HEK293 (cell line): ENCODE measurements at regions not wholly inside any gene's neighbourhood (a gene's known extent, or its start where the extent isn't known, plus 50 kb on each side); places are given as distances from the start of the nearest gene placed in this dataset.
A peak's percentile ranks its signal among the peaks of the same experiment; 100 is the strongest.

Experiments
- GLI4 ChIP-seq: fragments of 450-650 bp; formaldehyde crosslinking; IDR thresholded peaks from 2 replicates; pipeline ENCODE4 v1.5.1; 2016; ENCODE audit warnings: missing biosample characterization, missing genetic modification characterization
- HOXC10 ChIP-seq: sonication (generic); formaldehyde crosslinking; IDR thresholded peaks from 2 replicates; pipeline ENCODE4 v1.8.1; 2023; ENCODE audit warnings: mild to moderate bottlenecking, missing genetic modification reagents
- KLF10 ChIP-seq: fragments of 450-650 bp; IDR thresholded peaks from 2 replicates; pipeline ENCODE4 v1.5.1; 2018; ENCODE audit warnings: missing biosample characterization, mild to moderate bottlenecking, missing genetic modification characterization
- KLF16 ChIP-seq: fragments of 450-650 bp; formaldehyde crosslinking; IDR thresholded peaks from 2 replicates; pipeline ENCODE4 v1.5.1; 2017; ENCODE audit warnings: missing biosample characterization, missing genetic modification characterization
- KLF8 ChIP-seq: fragments of 450-650 bp; formaldehyde crosslinking; IDR thresholded peaks from 2 replicates; pipeline ENCODE4 v1.5.1; 2016; ENCODE audit warnings: missing biosample characterization, missing genetic modification characterization
- MEIS1 ChIP-seq: sonication (generic); formaldehyde crosslinking; IDR thresholded peaks from 2 replicates; pipeline ENCODE4 v1.8.1; 2022; ENCODE audit warnings: missing genetic modification reagents, mild to moderate bottlenecking, borderline replicate concordance
- SCRT1 ChIP-seq: fragments of 450-650 bp; formaldehyde crosslinking; IDR thresholded peaks from 2 replicates; pipeline ENCODE4 v1.5.1; 2016; ENCODE audit warnings: missing biosample characterization, missing genetic modification characterization, borderline replicate concordance
- WT1 ChIP-seq: fragments of 450-650 bp; formaldehyde crosslinking; IDR thresholded peaks from 2 replicates; pipeline ENCODE4 v1.5.1; 2016; ENCODE audit warnings: missing biosample characterization, missing genetic modification characterization
- YY2 ChIP-seq: fragments of 450-650 bp; formaldehyde crosslinking; IDR thresholded peaks from 2 replicates; pipeline ENCODE4 v1.5.1; 2016; ENCODE audit warnings: missing biosample characterization, missing genetic modification characterization
- ZBTB1 ChIP-seq: fragments of 450-650 bp; formaldehyde crosslinking; IDR thresholded peaks from 2 replicates; pipeline ENCODE4 v1.5.1; 2016; ENCODE audit warnings: missing biosample characterization, missing genetic modification characterization
- ZBTB7A ChIP-seq: fragments of 450-650 bp; formaldehyde crosslinking; IDR thresholded peaks from 2 replicates; pipeline ENCODE4 v1.5.1; 2016; ENCODE audit warnings: low read depth, missing biosample characterization, missing genetic modification characterization
- ZNF112 ChIP-seq: fragments of 450-650 bp; formaldehyde crosslinking; IDR thresholded peaks from 2 replicates; pipeline ENCODE4 v1.5.0; 2017; ENCODE audit warnings: missing biosample characterization, missing genetic modification characterization
- ZNF214 ChIP-seq: fragments of 450-650 bp; formaldehyde crosslinking; IDR thresholded peaks from 2 replicates; pipeline ENCODE4 v1.5.1; 2017; ENCODE audit warnings: missing biosample characterization, mild to moderate bottlenecking, missing genetic modification characterization, borderline replicate concordance
- ZNF24 ChIP-seq: fragments of 450-650 bp; formaldehyde crosslinking; IDR thresholded peaks from 2 replicates; pipeline ENCODE4 v1.5.1; 2016; ENCODE audit warnings: missing biosample characterization, missing genetic modification characterization
- ZNF354C ChIP-seq: fragments of 450-650 bp; formaldehyde crosslinking; IDR thresholded peaks from 2 replicates; pipeline ENCODE4 v1.5.1; 2016; ENCODE audit warnings: missing biosample characterization, missing genetic modification characterization, low read depth, borderline replicate concordance
- ZNF416 ChIP-seq: fragments of 450-650 bp; formaldehyde crosslinking; IDR thresholded peaks from 2 replicates; pipeline ENCODE4 v1.5.1; 2016; ENCODE audit warnings: missing biosample characterization, missing genetic modification characterization
- ZNF423 ChIP-seq: fragments of 450-650 bp; formaldehyde crosslinking; IDR thresholded peaks from 2 replicates; pipeline ENCODE4 v1.5.1; 2016; ENCODE audit warnings: missing biosample characterization, missing genetic modification characterization
- ZNF473 ChIP-seq: fragments of 450-650 bp; formaldehyde crosslinking; IDR thresholded peaks from 2 replicates; pipeline ENCODE4 v1.5.1; 2017; ENCODE audit warnings: missing biosample characterization, missing genetic modification characterization
- ZNF571 ChIP-seq: fragments of 450-650 bp; formaldehyde crosslinking; IDR thresholded peaks from 2 replicates; pipeline ENCODE4 v1.5.0; 2017; ENCODE audit warnings: missing biosample characterization, missing genetic modification characterization
- ZNF629 ChIP-seq: fragments of 450-650 bp; formaldehyde crosslinking; IDR thresholded peaks from 2 replicates; pipeline ENCODE4 v1.5.1; 2017; ENCODE audit warnings: missing biosample characterization, missing genetic modification characterization
- ZNF660 ChIP-seq: fragments of 450-650 bp; IDR thresholded peaks from 2 replicates; pipeline ENCODE4 v1.5.1; 2018; ENCODE audit warnings: missing biosample characterization, mild to moderate bottlenecking, missing genetic modification characterization
- ZNF664 ChIP-seq: fragments of 450-650 bp; formaldehyde crosslinking; IDR thresholded peaks from 2 replicates; pipeline ENCODE4 v1.5.1; 2016; ENCODE audit warnings: missing biosample characterization, missing genetic modification characterization
- ZNF670 ChIP-seq: fragments of 450-650 bp; formaldehyde crosslinking; IDR thresholded peaks from 2 replicates; pipeline ENCODE4 v1.5.1; 2016; ENCODE audit warnings: missing biosample characterization, missing genetic modification characterization, low read depth
- ZNF677 ChIP-seq: fragments of 450-650 bp; IDR thresholded peaks from 2 replicates; pipeline ENCODE4 v1.5.0; 2018; ENCODE audit warnings: missing biosample characterization, mild to moderate bottlenecking, missing genetic modification characterization, moderate library complexity
- TF ChIP-seq, protein P1 (sequence below): fragments of 450-650 bp; formaldehyde crosslinking; conservative IDR thresholded peaks from 2 replicates; pipeline ENCODE4 v1.5.1; 2016; ENCODE audit warnings: low read depth, missing biosample characterization, missing genetic modification characterization
- TF ChIP-seq, protein P2 (sequence below): fragments of 450-650 bp; formaldehyde crosslinking; IDR thresholded peaks from 2 replicates; pipeline ENCODE4 v1.5.1; 2016; ENCODE audit warnings: missing biosample characterization, missing genetic modification characterization
- TF ChIP-seq, protein P3 (sequence below): fragments of 450-650 bp; formaldehyde crosslinking; IDR thresholded peaks from 2 replicates; pipeline ENCODE4 v1.5.1; 2016; ENCODE audit warnings: missing biosample characterization, missing genetic modification characterization
- TF ChIP-seq, protein P4 (sequence below): fragments of 450-650 bp; formaldehyde crosslinking; IDR thresholded peaks from 2 replicates; pipeline ENCODE4 v1.5.1; 2016; ENCODE audit warnings: missing biosample characterization, missing genetic modification characterization
- TF ChIP-seq, protein P5 (sequence below): fragments of 450-650 bp; formaldehyde crosslinking; IDR thresholded peaks from 2 replicates; pipeline ENCODE4 v1.5.1; 2016; ENCODE audit warnings: missing biosample characterization, missing genetic modification characterization

DNA sequence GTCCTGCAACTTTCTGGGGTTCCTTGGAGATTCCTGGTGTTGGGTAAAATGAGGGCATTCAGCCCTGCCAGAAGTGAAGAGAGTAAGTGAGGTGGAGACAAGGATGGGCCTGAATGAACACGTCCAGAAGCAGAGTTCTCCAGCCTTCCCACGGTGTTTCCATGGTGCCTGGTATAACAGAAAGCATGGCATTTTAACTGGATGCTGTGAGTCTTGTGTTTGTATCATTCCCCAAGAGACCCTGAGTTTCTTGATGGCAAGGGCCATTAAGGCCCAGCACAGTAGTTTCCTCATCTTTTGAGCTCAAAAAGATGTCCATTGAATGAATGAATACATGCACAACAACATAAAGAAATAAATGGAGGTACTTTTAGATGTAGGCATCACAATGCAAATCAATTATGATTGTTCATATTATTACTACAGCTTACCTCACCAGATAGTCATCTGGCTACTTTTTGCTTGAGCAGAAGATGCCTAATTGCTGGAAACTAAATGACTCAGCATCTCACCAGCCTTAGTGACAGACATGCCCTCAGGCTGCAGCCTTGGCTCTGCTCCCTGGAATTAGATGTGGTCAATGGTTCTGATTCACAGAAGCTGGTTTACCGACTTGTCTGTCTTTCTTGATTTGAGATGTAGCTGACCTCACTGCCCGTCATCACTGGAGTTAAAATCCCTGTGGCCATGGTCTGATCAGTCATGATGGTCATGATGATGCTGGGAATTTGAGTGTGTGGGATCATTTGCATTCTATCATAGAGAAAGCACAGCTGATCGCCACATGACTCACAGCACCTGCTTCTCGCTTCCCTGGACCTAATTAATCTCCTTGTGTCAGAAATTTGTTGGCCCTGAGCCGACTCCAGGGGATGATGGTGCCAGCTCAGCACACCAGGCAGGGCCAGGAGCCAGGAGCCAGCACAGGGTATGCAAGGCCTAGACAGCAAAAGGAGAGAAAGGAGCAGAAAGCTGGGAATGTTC lies 83.9 kb downstream of the CXCL12 start (continued):
- TF ChIP-seq, protein P1, sequence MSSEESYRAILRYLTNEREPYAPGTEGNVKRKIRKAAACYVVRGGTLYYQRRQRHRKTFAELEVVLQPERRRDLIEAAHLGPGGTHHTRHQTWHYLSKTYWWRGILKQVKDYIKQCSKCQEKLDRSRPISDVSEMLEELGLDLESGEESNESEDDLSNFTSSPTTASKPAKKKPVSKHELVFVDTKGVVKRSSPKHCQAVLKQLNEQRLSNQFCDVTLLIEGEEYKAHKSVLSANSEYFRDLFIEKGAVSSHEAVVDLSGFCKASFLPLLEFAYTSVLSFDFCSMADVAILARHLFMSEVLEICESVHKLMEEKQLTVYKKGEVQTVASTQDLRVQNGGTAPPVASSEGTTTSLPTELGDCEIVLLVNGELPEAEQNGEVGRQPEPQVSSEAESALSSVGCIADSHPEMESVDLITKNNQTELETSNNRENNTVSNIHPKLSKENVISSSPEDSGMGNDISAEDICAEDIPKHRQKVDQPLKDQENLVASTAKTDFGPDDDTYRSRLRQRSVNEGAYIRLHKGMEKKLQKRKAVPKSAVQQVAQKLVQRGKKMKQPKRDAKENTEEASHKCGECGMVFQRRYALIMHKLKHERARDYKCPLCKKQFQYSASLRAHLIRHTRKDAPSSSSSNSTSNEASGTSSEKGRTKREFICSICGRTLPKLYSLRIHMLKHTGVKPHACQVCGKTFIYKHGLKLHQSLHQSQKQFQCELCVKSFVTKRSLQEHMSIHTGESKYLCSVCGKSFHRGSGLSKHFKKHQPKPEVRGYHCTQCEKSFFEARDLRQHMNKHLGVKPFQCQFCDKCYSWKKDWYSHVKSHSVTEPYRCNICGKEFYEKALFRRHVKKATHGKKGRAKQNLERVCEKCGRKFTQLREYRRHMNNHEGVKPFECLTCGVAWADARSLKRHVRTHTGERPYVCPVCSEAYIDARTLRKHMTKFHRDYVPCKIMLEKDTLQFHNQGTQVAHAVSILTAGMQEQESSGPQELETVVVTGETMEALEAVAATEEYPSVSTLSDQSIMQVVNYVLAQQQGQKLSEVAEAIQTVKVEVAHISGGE (tag by site-specific recombination) = no peak
- TF ChIP-seq ZBTB1 (tag by site-specific recombination) = no peak
- TF ChIP-seq, protein P2, sequence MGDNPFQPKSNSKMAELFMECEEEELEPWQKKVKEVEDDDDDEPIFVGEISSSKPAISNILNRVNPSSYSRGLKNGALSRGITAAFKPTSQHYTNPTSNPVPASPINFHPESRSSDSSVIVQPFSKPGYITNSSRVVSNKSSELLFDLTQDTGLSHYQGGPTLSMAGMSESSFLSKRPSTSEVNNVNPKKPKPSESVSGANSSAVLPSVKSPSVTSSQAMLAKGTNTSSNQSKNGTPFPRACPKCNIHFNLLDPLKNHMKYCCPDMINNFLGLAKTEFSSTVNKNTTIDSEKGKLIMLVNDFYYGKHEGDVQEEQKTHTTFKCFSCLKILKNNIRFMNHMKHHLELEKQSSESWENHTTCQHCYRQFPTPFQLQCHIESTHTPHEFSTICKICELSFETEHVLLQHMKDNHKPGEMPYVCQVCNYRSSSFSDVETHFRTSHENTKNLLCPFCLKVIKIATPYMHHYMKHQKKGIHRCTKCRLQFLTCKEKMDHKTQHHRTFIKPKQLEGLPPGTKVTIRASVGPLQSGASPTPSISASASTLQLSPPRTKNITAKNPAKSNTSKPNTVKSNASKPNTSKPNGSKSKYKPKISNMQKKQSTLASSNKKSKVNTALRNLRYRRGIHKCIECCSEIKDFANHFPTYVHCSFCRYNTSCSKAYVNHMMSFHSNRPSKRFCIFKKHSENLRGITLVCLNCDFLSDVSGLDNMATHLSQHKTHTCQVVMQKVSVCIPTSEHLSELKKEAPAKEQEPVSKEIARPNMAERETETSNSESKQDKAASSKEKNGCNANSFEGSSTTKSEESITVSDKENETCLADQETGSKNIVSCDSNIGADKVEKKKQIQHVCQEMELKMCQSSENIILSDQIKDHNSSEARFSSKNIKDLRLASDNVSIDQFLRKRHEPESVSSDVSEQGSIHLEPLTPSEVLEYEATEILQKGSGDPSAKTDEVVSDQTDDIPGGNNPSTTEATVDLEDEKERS (tag by site-specific recombination) = peak; percentile 61
- TF ChIP-seq ZNF670 (tag by site-specific recombination) = no peak
- TF ChIP-seq, protein P3, sequence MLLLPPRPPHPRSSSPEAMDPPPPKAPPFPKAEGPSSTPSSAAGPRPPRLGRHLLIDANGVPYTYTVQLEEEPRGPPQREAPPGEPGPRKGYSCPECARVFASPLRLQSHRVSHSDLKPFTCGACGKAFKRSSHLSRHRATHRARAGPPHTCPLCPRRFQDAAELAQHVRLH (tag by site-specific recombination) = no peak
- no peak for TF ChIP-seq KLF16
- no peak for TF ChIP-seq ZNF416
- TF ChIP-seq SCRT1 = no peak
- TF ChIP-seq HOXC10 = no peak
- TF ChIP-seq ZNF473 (tag by site-specific recombination) = no peak
- 0 out of 2 replicates have a peak, but pooled peaks have one; percentile 15 for TF ChIP-seq ZBTB7A (tag by site-specific recombination)
- no peak for TF ChIP-seq ZNF214 (tag by site-specific recombination)
- TF ChIP-seq ZNF354C (tag by site-specific recombination) = no peak
- no peak for TF ChIP-seq GLI4 (tag by site-specific recombination)
- peak; percentile 97 for TF ChIP-seq ZNF629 (tag by site-specific recombination)
- no peak for TF ChIP-seq WT1 (tag by site-specific recombination)
- TF ChIP-seq ZNF677 (tag by site-specific recombination) = no peak
- TF ChIP-seq ZNF423 (tag by site-specific recombination) = no peak
- TF ChIP-seq ZNF24 (tag by site-specific recombination) = peak; percentile 79
- TF ChIP-seq MEIS1 = peak; percentile 86; the same call in 1 of the 2 replicates
- peak; percentile 84 for TF ChIP-seq KLF10 (tag by site-specific recombination)
- TF ChIP-seq ZNF571 (tag by site-specific recombination) = no peak
- TF ChIP-seq ZNF660 = peak; percentile 78; the same call in 1 of the 2 replicates
- TF ChIP-seq ZNF664 = no peak
- TF ChIP-seq YY2 (tag by site-specific recombination) = no peak
- TF ChIP-seq, protein P4, sequence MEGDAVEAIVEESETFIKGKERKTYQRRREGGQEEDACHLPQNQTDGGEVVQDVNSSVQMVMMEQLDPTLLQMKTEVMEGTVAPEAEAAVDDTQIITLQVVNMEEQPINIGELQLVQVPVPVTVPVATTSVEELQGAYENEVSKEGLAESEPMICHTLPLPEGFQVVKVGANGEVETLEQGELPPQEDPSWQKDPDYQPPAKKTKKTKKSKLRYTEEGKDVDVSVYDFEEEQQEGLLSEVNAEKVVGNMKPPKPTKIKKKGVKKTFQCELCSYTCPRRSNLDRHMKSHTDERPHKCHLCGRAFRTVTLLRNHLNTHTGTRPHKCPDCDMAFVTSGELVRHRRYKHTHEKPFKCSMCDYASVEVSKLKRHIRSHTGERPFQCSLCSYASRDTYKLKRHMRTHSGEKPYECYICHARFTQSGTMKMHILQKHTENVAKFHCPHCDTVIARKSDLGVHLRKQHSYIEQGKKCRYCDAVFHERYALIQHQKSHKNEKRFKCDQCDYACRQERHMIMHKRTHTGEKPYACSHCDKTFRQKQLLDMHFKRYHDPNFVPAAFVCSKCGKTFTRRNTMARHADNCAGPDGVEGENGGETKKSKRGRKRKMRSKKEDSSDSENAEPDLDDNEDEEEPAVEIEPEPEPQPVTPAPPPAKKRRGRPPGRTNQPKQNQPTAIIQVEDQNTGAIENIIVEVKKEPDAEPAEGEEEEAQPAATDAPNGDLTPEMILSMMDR = no peak
- 0 out of 2 replicates have a peak, but pooled peaks have one; percentile 23 for TF ChIP-seq KLF8 (tag by site-specific recombination)
- TF ChIP-seq, protein P5, sequence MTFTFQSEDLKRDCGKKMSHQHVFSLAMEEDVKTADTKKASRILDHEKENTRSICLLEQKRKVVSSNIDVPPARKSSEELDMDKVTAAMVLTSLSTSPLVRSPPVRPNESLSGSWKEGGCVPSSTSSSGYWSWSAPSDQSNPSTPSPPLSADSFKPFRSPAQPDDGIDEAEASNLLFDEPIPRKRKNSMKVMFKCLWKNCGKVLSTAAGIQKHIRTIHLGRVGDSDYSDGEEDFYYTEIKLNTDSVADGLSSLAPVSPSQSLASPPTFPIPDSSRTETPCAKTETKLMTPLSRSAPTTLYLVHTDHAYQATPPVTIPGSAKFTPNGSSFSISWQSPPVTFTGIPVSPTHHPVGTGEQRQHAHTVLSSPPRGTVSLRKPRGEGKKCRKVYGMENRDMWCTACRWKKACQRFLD (tag by site-specific recombination) = no peak
- TF ChIP-seq ZNF112 (tag by site-specific recombination) = no peak
- TF ChIP-seq, all 188 proteins: peak for 50
